Smooth muscle cell (in vitro differentiated cells): ENCODE measurements at regions not wholly inside any gene's neighbourhood (a gene's known extent, or its start where the extent isn't known, plus 50 kb on each side); places are given as distances from the start of the nearest gene placed in this dataset.
"Not testable (repeated sequence)": the region's sequence is repeated elsewhere in the genome, so short reads cannot be mapped to it uniquely, and the experiment has no call there.

Source experiments
- DNase-seq: peaks from one replicate; lab custom pipeline; 2025; ENCODE audit not compliant: unreplicated experiment; lab: John Stamatoyannopoulos, UW
- H2AFZ ChIP-seq: fragments of 200-600 bp; sonication (generic); 2 replicates; pipeline ENCODE4 v1.6.0; 2016; ENCODE audit warnings: antibody characterized with exemption, low read depth, mild to moderate bottlenecking
- H3F3A ChIP-seq: fragments of 200-600 bp; sonication (generic); 2 replicates; pipeline ENCODE4 v1.6.0; 2017; ENCODE audit warnings: antibody characterized with exemption, low read depth
- H3K27ac ChIP-seq: fragments of 200-600 bp; sonication (generic); 2 replicates; pipeline ENCODE4 v1.5.1; 2016; ENCODE audit warnings: low read depth, mild to moderate bottlenecking
- H3K27me3 ChIP-seq: fragments of 200-600 bp; sonication (generic); 2 replicates; pipeline ENCODE4 v1.6.1; 2016; ENCODE audit warnings: low read depth, mild to moderate bottlenecking
- H3K36me3 ChIP-seq: fragments of 200-600 bp; sonication (generic); 2 replicates; pipeline ENCODE4 v1.5.1; 2016; ENCODE audit warnings: low read depth
- H3K4me1 ChIP-seq: fragments of 200-600 bp; sonication (generic); 2 replicates; pipeline ENCODE4 v1.5.1; 2016; ENCODE audit warnings: low read depth
- H3K4me2 ChIP-seq: fragments of 200-600 bp; sonication (generic); 2 replicates; pipeline ENCODE4 v1.6.0; 2016; ENCODE audit warnings: mild to moderate bottlenecking
- H3K4me3 ChIP-seq: fragments of 200-600 bp; sonication (generic); 2 replicates; pipeline ENCODE4 v1.5.1; 2016; ENCODE audit warnings: mild to moderate bottlenecking
- H3K79me2 ChIP-seq: fragments of 200-600 bp; sonication (generic); 2 replicates; pipeline ENCODE4 v1.6.0; 2016; ENCODE audit warnings: low read depth, mild to moderate bottlenecking
- H3K9ac ChIP-seq: fragments of 200-600 bp; sonication (generic); 2 replicates; pipeline ENCODE4 v1.6.0; 2016; ENCODE audit warnings: low read depth
- H3K9me3 ChIP-seq: fragments of 200-600 bp; sonication (generic); replicated peaks from 2 replicates; pipeline ENCODE4 v1.5.1; 2016; ENCODE audit warnings: low read depth
- H4K20me1 ChIP-seq: fragments of 200-600 bp; sonication (generic); 2 replicates; pipeline ENCODE4 v1.6.0; 2016; ENCODE audit warnings: low read depth
- CTCF ChIP-seq: fragments of 200-600 bp; sonication (generic); IDR thresholded peaks from 2 replicates; pipeline ENCODE4 v1.5.1; 2017; ENCODE audit warnings: borderline replicate concordance, mild to moderate bottlenecking, antibody characterized with exemption; ENCODE audit not compliant: insufficient read depth, poor library complexity, severe bottlenecking
- WGBS: methylation state at CpG from one replicate; pipeline ENCODE4 v1.1.7; 2016; ENCODE audit warnings: low lambda C conversion rate; 5-methylcytosine and 5-hydroxymethylcytosine counted together

- no peak for DNase-seq
- WGBS = 80% methylated on average over 2 of the region's 2 CpGs
- Histone ChIP-seq H3K36me3 (no peaks in the 10 kb centered on the region), H4K20me1 (no peaks in the 10 kb centered on the region), H3K27me3 (no peaks in the 10 kb centered on the region), H3K4me2 (no peak overlapping the region), H3K9ac (no peak overlapping the region), H2AFZ (no peak overlapping the region), H3K4me3 (no peak overlapping the region), H3F3A (no peaks in the 10 kb centered on the region), H3K27ac (no peak overlapping the region), H3K9me3 (no peaks in the 10 kb centered on the region), H3K4me1 (no peaks in the 10 kb centered on the region), H3K79me2 (no peaks in the 10 kb centered on the region)
- TF ChIP-seq CTCF = no peak
Measured at GRCh38 chr4:105067431-105067830, 79.2 kb upstream of the TET2 start.

- Histone ChIP-seq H4K20me1 (no peaks in the 10 kb centered on the region), H3K9ac (no peak overlapping the region), H3K27me3 (no peaks in the 10 kb centered on the region), H3K79me2 (no peaks in the 10 kb centered on the region), H3K4me1 (no peaks in the 10 kb centered on the region), H3F3A (no peaks in the 10 kb centered on the region), H3K9me3 (no peaks in the 10 kb centered on the region), H3K36me3 (no peaks in the 10 kb centered on the region), H3K27ac (no peak overlapping the region), H3K4me2 (no peak overlapping the region), H3K4me3 (no peak overlapping the region), H2AFZ (no peak overlapping the region)
- no peak for DNase-seq
- TF ChIP-seq CTCF = no peak
- 85% methylated on average over 4 of the region's 4 CpGs for WGBS
Measured at GRCh38 chr4:105067946-105068345, 78.7 kb upstream of the TET2 start.

- H3K4me3 ChIP-seq = no peak overlapping the region
- no peaks in the 10 kb centered on the region for H3K36me3 ChIP-seq
- no peak for DNase-seq
- no peaks in the 10 kb centered on the region for H3K27me3 ChIP-seq
- no peaks in the 10 kb centered on the region for H3K9me3 ChIP-seq
- no peak overlapping the region for H3K4me2 ChIP-seq
- TF ChIP-seq CTCF = no peak
- H2AFZ ChIP-seq = no peak overlapping the region
- H3K79me2 ChIP-seq = no peaks in the 10 kb centered on the region
- H3F3A ChIP-seq = no peaks in the 10 kb centered on the region
- no peaks in the 10 kb centered on the region for H4K20me1 ChIP-seq
- 88% methylated on average over 3 of the region's 3 CpGs for WGBS
- H3K27ac ChIP-seq = no peak overlapping the region
- H3K4me1 ChIP-seq = no peaks in the 10 kb centered on the region
- H3K9ac ChIP-seq = no peak overlapping the region
Measured at GRCh38 chr4:105068516-105068915, 78.2 kb upstream of the TET2 start.

GRCh38 chr4:105072095-105072494, 74.6 kb upstream of the TET2 start:
- not testable (repeated sequence) for H3K4me1 ChIP-seq, DNase-seq, H3K79me2 ChIP-seq, H3K9me3 ChIP-seq, H3K4me2 ChIP-seq, H4K20me1 ChIP-seq, H3K9ac ChIP-seq, H3K36me3 ChIP-seq, H2AFZ ChIP-seq, H3K4me3 ChIP-seq, H3K27me3 ChIP-seq, H3F3A ChIP-seq, H3K27ac ChIP-seq
- WGBS = 87% methylated on average over 2 of the region's 2 CpGs
